NCI-H2171 (cell line): ENCODE measurements at regions not wholly inside any gene's neighbourhood (a gene's known extent, or its start where the extent isn't known, plus 50 kb on each side); places are given as distances from the start of the nearest gene placed in this dataset.
A peak's percentile ranks its signal among the peaks of the same experiment; 100 is the strongest.
"Not testable (repeated sequence)": the region's sequence is repeated elsewhere in the genome, so short reads cannot be mapped to it uniquely, and the experiment has no call there.

Source experiments
- DNase-seq: peaks from one replicate; lab custom pipeline; 2025; lab: John Stamatoyannopoulos, UW

- no peak for DNase-seq
These were observed 245.4 kb upstream of the TFAP2D start for GRCh38 chr6:50467931-50468330.

GRCh38 chr6:50471041-50471440 lies 242.3 kb upstream of the TFAP2D start:
- no peak for DNase-seq

- DNase-seq = no peak
These were observed 203.0 kb upstream of the TFAP2D start for GRCh38 chr6:50510361-50510760.

GRCh38 chr6:50520326-50521266 lies 192.7 kb upstream of the TFAP2D start:
- no peak for DNase-seq

GRCh38 chr6:50524341-50524740 lies 189.0 kb upstream of the TFAP2D start:
- no peak for DNase-seq

GRCh38 chr6:50527985-50528384 lies 185.3 kb upstream of the TFAP2D start:
- DNase-seq = no peak

GRCh38 chr6:50539447-50539846 lies 173.9 kb upstream of the TFAP2D start:
- no peak for DNase-seq

- no peak for DNase-seq
These were observed 171.4 kb upstream of the TFAP2D start for GRCh38 chr6:50541941-50542340.

GRCh38 chr6:50543666-50544065 lies 169.7 kb upstream of the TFAP2D start:
- no peak for DNase-seq

GRCh38 chr6:50549026-50549425 lies 164.3 kb upstream of the TFAP2D start:
- DNase-seq = no peak

- no peak for DNase-seq
These were observed 163.9 kb upstream of the TFAP2D start for GRCh38 chr6:50549475-50549874.

GRCh38 chr6:50555982-50556381 lies 157.3 kb upstream of the TFAP2D start:
- no peak for DNase-seq

- DNase-seq = no peak
These were observed 148.3 kb upstream of the TFAP2D start for GRCh38 chr6:50565004-50565403.

- DNase-seq = not testable (repeated sequence)
These were observed 142.1 kb upstream of the TFAP2D start for GRCh38 chr6:50571230-50571629.

GRCh38 chr6:50585441-50586330 lies 127.6 kb upstream of the TFAP2D start:
- no peak for DNase-seq

- no peak for DNase-seq
These were observed 127.0 kb upstream of the TFAP2D start for GRCh38 chr6:50586331-50586675.

GRCh38 chr6:50589751-50590470 lies 123.4 kb upstream of the TFAP2D start:
- no peak for DNase-seq

- no peak for DNase-seq
These were observed 122.2 kb upstream of the TFAP2D start for GRCh38 chr6:50591135-50591534.

GRCh38 chr6:50600280-50600679 lies 113.0 kb upstream of the TFAP2D start:
- DNase-seq = no peak

GRCh38 chr6:50602292-50602691 lies 111.0 kb upstream of the TFAP2D start:
- DNase-seq = peak; percentile 3

- DNase-seq = no peak
These were observed 104.9 kb upstream of the TFAP2D start for GRCh38 chr6:50608421-50608820.

- no peak for DNase-seq
These were observed 102.8 kb upstream of the TFAP2D start for GRCh38 chr6:50610562-50610961.
